GM23338 (cell line): ENCODE measurements at regions not wholly inside any gene's neighbourhood (a gene's known extent, or its start where the extent isn't known, plus 50 kb on each side); places are given as distances from the start of the nearest gene placed in this dataset.

Experiments
- ATAC-seq: fragments of 200-7000 bp; cut with Tn5 transposase; 3 replicates; pipeline ENCODE4 v1.9.1; 2020
- DNase-seq: peaks from one replicate; pipeline ENCODE4 v3.0.0-alpha.2; 2015; ENCODE audit warnings: low spot score
- H2AFZ ChIP-seq: fragments of 200-600 bp; sonication (generic); 2 replicates; pipeline ENCODE4 v1.8.0; 2016; ENCODE audit warnings: antibody characterized with exemption, mild to moderate bottlenecking, moderate library complexity
- H3F3A ChIP-seq: fragments of 200-600 bp; sonication (generic); replicated peaks from 2 replicates; pipeline ENCODE4 v1.8.0; 2017; ENCODE audit warnings: antibody characterized with exemption, mixed run types, low read depth
- H3K27ac ChIP-seq: fragments of 200-600 bp; sonication (generic); 2 replicates; pipeline ENCODE4 v1.6.1; 2016; ENCODE audit warnings: low read depth
- H3K27me3 ChIP-seq: fragments of 200-600 bp; sonication (generic); 2 replicates; pipeline ENCODE4 v1.8.0; 2016; ENCODE audit warnings: mild to moderate bottlenecking, mixed run types, moderate library complexity; ENCODE audit not compliant: insufficient read depth
- H3K36me3 ChIP-seq: fragments of 200-600 bp; sonication (generic); 2 replicates; pipeline ENCODE4 v1.8.0; 2016; ENCODE audit warnings: mild to moderate bottlenecking; ENCODE audit not compliant: insufficient read depth
- H3K4me1 ChIP-seq: fragments of 200-600 bp; sonication (generic); 2 replicates; pipeline ENCODE4 v1.8.0; 2016; ENCODE audit warnings: mild to moderate bottlenecking, moderate library complexity; ENCODE audit not compliant: insufficient read depth
- H3K4me2 ChIP-seq: fragments of 200-600 bp; sonication (generic); 2 replicates; pipeline ENCODE4 v1.7.1; 2017; ENCODE audit warnings: mixed run types
- H3K4me3 ChIP-seq: fragments of 200-600 bp; sonication (generic); 2 replicates; pipeline ENCODE4 v1.6.1; 2016; ENCODE audit warnings: mixed run types
- H3K79me2 ChIP-seq: fragments of 200-600 bp; sonication (generic); replicated peaks from 2 replicates; pipeline ENCODE4 v1.8.0; 2017; ENCODE audit warnings: mild to moderate bottlenecking; ENCODE audit not compliant: insufficient read depth
- H3K9me2 ChIP-seq: fragments of 200-600 bp; sonication (generic); 2 replicates; pipeline ENCODE4 v1.8.0; 2017; ENCODE audit not compliant: insufficient read depth
- H4K20me1 ChIP-seq: fragments of 200-600 bp; sonication (generic); replicated peaks from 2 replicates; pipeline ENCODE4 v1.8.0; 2017; ENCODE audit warnings: mild to moderate bottlenecking; ENCODE audit not compliant: insufficient read depth
- H3K27ac Mint-ChIP-seq: 2 replicates; pipeline ENCODE4 v1.8.0; 2020; ENCODE audit warnings: inconsistent platforms, mild to moderate bottlenecking, moderate library complexity, mixed read lengths
- H3K27me3 Mint-ChIP-seq: 3 replicates; pipeline ENCODE4 v1.8.0; 2022; ENCODE audit warnings: low read depth, mild to moderate bottlenecking, moderate library complexity, mixed read lengths, inconsistent platforms; ENCODE audit not compliant: insufficient read depth, poor library complexity
- H3K36me3 Mint-ChIP-seq: 3 replicates; pipeline ENCODE4 v1.8.0; 2021; ENCODE audit warnings: low read depth, mild to moderate bottlenecking, inconsistent platforms, moderate library complexity, mixed read lengths
- H3K4me1 Mint-ChIP-seq: 3 replicates; pipeline ENCODE4 v1.8.0; 2020; ENCODE audit warnings: mild to moderate bottlenecking, inconsistent platforms, mixed read lengths
- H3K4me3 Mint-ChIP-seq: 3 replicates; pipeline ENCODE4 v1.8.0; 2021; ENCODE audit warnings: moderate library complexity, mild to moderate bottlenecking, inconsistent platforms, mixed read lengths
- H3K9me3 Mint-ChIP-seq: 3 replicates; pipeline ENCODE4 v1.8.0; 2020; ENCODE audit warnings: moderate library complexity, mild to moderate bottlenecking, inconsistent platforms, mixed read lengths
- CTCF ChIP-seq, 2 experiments: fragments of 200-600 bp in 1 of 2; sonication (generic) in 1 of 2; conservative IDR thresholded peaks; 2 replicates each; pipeline versions ENCODE4 v1.5.1 to v1.6.1; 2016 to 2017; ENCODE audit warnings: antibody characterized with exemption in 2 of 2, low read depth in 2 of 2, mild to moderate bottlenecking in 2 of 2, moderate library complexity in 1 of 2
- EZH2 ChIP-seq: fragments of 200-600 bp; sonication (generic); IDR thresholded peaks from one replicate; pipeline ENCODE4 v1.8.0; 2017; ENCODE audit warnings: antibody characterized with exemption, mild to moderate bottlenecking, low read depth; ENCODE audit not compliant: unreplicated experiment
- EZH2phosphoT487 ChIP-seq: fragments of 200-600 bp; sonication (generic); IDR thresholded peaks from one replicate; pipeline ENCODE4 v1.8.1; 2018; ENCODE audit warnings: antibody characterized with exemption; ENCODE audit not compliant: unreplicated experiment
- JUNB ChIP-seq: IDR thresholded peaks from one replicate; pipeline ENCODE4 v1.6.1; 2016; ENCODE audit warnings: antibody characterized with exemption; ENCODE audit not compliant: unreplicated experiment
- NANOG ChIP-seq: IDR thresholded peaks from 2 replicates; pipeline ENCODE4 v1.6.1; 2016; ENCODE audit warnings: antibody characterized with exemption, borderline replicate concordance
- POLR2AphosphoS5 ChIP-seq: IDR thresholded peaks from 2 replicates; pipeline ENCODE4 v1.6.1; 2016; ENCODE audit warnings: antibody characterized with exemption, low read depth
- STAT1 ChIP-seq: IDR thresholded peaks from one replicate; pipeline ENCODE4 v1.6.1; 2016; ENCODE audit warnings: antibody characterized with exemption; ENCODE audit not compliant: unreplicated experiment
- ZNF114 ChIP-seq: fragments of 250-450 bp; sonication (Bioruptor Pico); IDR thresholded peaks from 2 replicates; pipeline ENCODE4 v1.5.0; 2020; ENCODE audit warnings: mild to moderate bottlenecking, moderate library complexity
- ZNF331 ChIP-seq: fragments of 250-450 bp; sonication (Bioruptor Pico); IDR thresholded peaks from 2 replicates; pipeline ENCODE4 v1.5.0; 2020; ENCODE audit warnings: low read depth, mild to moderate bottlenecking, moderate library complexity
- TF ChIP-seq, protein P1 (sequence below): fragments of 250-450 bp; sonication (Bioruptor Pico); IDR thresholded peaks from 2 replicates; pipeline ENCODE4 v1.5.0; 2020; ENCODE audit warnings: mild to moderate bottlenecking, moderate library complexity
- TF ChIP-seq, protein P2 (sequence below): IDR thresholded peaks from one replicate; pipeline ENCODE4 v1.6.1; 2018; ENCODE audit warnings: antibody characterized with exemption; ENCODE audit not compliant: unreplicated experiment

GRCh38 chr5:106964132-106964531 lies 706.6 kb downstream of the EFNA5 start (continued):
- no peak for TF ChIP-seq ZNF331 (CRISPR knock-in tag)
- TF ChIP-seq CTCF (conservative IDR thresholded peaks at IDR 0.05; ENCODE audit: low read depth in 2 of 2): no peak

DNA sequence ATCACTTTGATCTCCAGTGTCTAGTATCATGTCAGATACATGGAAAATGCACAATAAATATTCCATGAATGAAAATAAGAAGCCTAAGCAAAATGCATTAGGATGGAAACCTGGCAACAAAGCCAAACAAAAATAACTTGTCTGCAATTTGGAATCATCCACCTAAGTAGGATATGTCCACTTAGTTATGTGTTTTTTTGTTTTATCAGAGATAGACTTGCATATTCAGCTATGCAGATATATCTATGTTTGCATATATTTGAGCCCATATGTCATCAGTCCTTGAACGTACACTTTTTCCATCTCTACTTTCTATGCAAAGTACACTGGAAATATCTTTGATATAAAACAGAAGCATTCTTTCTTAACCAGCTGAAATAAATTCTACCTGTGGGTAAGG lies 707.1 kb downstream of the EFNA5 start:
- H3K36me3 Mint-ChIP-seq: peaks cover 27% of the 10 kb centered on the region
- peaks cover 12% of the 10 kb centered on the region for H3K4me1 Mint-ChIP-seq
- Histone ChIP-seq H3K4me3 (no peak overlapping the region), H3K79me2 (no peaks in the 10 kb centered on the region), H3K9me2 (0 out of 2 replicates have a peak, but pooled peaks cover 5% of the 10 kb centered on the region), H3K4me2 (no peak overlapping the region), H3K4me1 (no peaks in the 10 kb centered on the region; the same call in 1 of the 2 replicates), H3K27ac (no peak overlapping the region), H4K20me1 (no peaks in the 10 kb centered on the region), H3K27me3 (no peaks in the 10 kb centered on the region), H3K36me3 (no peaks in the 10 kb centered on the region), H3F3A (no peaks in the 10 kb centered on the region), H2AFZ (no peak overlapping the region)
- no peak overlapping the region for H3K4me3 Mint-ChIP-seq
- ATAC-seq (no peak), DNase-seq (no peak)
- no peak overlapping the region for H3K27ac Mint-ChIP-seq
- H3K9me3 Mint-ChIP-seq: peaks cover 4% of the 10 kb centered on the region; the same call in 2 of the 3 replicates
- peaks cover 3% of the 10 kb centered on the region for H3K27me3 Mint-ChIP-seq
- TF ChIP-seq NANOG: no peak
- TF ChIP-seq CTCF (conservative IDR thresholded peaks at IDR 0.05; ENCODE audit: low read depth in 2 of 2): no peak
- no peak for TF ChIP-seq ZNF114 (CRISPR knock-in tag)
- TF ChIP-seq EZH2: no peak
- no peak for TF ChIP-seq EZH2phosphoT487
- TF ChIP-seq JUNB: no peak
- no peak for TF ChIP-seq ZNF331 (CRISPR knock-in tag)
- TF ChIP-seq STAT1: no peak
- TF ChIP-seq, protein P1, sequence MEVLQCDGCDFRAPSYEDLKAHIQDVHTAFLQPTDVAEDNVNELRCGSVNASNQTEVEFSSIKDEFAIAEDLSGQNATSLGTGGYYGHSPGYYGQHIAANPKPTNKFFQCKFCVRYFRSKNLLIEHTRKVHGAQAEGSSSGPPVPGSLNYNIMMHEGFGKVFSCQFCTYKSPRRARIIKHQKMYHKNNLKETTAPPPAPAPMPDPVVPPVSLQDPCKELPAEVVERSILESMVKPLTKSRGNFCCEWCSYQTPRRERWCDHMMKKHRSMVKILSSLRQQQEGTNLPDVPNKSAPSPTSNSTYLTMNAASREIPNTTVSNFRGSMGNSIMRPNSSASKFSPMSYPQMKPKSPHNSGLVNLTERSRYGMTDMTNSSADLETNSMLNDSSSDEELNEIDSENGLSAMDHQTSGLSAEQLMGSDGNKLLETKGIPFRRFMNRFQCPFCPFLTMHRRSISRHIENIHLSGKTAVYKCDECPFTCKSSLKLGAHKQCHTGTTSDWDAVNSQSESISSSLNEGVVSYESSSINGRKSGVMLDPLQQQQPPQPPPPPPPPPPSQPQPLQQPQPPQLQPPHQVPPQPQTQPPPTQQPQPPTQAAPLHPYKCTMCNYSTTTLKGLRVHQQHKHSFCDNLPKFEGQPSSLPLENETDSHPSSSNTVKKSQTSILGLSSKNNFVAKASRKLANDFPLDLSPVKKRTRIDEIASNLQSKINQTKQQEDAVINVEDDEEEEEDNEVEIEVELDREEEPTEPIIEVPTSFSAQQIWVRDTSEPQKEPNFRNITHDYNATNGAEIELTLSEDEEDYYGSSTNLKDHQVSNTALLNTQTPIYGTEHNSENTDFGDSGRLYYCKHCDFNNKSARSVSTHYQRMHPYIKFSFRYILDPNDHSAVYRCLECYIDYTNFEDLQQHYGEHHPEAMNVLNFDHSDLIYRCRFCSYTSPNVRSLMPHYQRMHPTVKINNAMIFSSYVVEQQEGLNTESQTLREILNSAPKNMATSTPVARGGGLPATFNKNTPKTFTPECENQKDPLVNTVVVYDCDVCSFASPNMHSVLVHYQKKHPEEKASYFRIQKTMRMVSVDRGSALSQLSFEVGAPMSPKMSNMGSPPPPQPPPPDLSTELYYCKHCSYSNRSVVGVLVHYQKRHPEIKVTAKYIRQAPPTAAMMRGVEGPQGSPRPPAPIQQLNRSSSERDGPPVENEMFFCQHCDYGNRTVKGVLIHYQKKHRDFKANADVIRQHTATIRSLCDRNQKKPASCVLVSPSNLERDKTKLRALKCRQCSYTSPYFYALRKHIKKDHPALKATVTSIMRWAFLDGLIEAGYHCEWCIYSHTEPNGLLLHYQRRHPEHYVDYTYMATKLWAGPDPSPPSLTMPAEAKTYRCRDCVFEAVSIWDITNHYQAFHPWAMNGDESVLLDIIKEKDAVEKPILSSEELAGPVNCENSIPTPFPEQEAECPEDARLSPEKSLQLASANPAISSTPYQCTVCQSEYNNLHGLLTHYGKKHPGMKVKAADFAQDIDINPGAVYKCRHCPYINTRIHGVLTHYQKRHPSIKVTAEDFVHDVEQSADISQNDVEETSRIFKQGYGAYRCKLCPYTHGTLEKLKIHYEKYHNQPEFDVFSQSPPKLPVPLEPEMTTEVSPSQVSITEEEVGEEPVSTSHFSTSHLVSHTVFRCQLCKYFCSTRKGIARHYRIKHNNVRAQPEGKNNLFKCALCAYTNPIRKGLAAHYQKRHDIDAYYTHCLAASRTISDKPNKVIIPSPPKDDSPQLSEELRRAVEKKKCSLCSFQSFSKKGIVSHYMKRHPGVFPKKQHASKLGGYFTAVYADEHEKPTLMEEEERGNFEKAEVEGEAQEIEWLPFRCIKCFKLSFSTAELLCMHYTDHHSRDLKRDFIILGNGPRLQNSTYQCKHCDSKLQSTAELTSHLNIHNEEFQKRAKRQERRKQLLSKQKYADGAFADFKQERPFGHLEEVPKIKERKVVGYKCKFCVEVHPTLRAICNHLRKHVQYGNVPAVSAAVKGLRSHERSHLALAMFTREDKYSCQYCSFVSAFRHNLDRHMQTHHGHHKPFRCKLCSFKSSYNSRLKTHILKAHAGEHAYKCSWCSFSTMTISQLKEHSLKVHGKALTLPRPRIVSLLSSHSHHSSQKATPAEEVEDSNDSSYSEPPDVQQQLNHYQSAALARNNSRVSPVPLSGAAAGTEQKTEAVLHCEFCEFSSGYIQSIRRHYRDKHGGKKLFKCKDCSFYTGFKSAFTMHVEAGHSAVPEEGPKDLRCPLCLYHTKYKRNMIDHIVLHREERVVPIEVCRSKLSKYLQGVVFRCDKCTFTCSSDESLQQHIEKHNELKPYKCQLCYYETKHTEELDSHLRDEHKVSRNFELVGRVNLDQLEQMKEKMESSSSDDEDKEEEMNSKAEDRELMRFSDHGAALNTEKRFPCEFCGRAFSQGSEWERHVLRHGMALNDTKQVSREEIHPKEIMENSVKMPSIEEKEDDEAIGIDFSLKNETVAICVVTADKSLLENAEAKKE (CRISPR knock-in tag): no peak
- TF ChIP-seq POLR2AphosphoS5: no peak
- TF ChIP-seq, protein P2, sequence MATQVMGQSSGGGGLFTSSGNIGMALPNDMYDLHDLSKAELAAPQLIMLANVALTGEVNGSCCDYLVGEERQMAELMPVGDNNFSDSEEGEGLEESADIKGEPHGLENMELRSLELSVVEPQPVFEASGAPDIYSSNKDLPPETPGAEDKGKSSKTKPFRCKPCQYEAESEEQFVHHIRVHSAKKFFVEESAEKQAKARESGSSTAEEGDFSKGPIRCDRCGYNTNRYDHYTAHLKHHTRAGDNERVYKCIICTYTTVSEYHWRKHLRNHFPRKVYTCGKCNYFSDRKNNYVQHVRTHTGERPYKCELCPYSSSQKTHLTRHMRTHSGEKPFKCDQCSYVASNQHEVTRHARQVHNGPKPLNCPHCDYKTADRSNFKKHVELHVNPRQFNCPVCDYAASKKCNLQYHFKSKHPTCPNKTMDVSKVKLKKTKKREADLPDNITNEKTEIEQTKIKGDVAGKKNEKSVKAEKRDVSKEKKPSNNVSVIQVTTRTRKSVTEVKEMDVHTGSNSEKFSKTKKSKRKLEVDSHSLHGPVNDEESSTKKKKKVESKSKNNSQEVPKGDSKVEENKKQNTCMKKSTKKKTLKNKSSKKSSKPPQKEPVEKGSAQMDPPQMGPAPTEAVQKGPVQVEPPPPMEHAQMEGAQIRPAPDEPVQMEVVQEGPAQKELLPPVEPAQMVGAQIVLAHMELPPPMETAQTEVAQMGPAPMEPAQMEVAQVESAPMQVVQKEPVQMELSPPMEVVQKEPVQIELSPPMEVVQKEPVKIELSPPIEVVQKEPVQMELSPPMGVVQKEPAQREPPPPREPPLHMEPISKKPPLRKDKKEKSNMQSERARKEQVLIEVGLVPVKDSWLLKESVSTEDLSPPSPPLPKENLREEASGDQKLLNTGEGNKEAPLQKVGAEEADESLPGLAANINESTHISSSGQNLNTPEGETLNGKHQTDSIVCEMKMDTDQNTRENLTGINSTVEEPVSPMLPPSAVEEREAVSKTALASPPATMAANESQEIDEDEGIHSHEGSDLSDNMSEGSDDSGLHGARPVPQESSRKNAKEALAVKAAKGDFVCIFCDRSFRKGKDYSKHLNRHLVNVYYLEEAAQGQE: no peak
